ENCODE measurements at regions not wholly inside any gene's neighbourhood (a gene's known extent, or its start where the extent isn't known, plus 50 kb on each side); places are given as distances from the start of the nearest gene placed in this dataset.

- TF ChIP-seq CTCF (IDR thresholded peaks at IDR 0.05) (no peak), ELF4 (CRISPR knock-in tag; IDR thresholded peaks at IDR 0.05; ENCODE audit: low read depth) (no peak)
Observed at GRCh38 chr20:63064310-63064709, 57.5 kb upstream of the BHLHE23 start.

Measured in WTC11 (cell line).